HG03196 (cell line): ENCODE measurements at regions not wholly inside any gene's neighbourhood (a gene's known extent, or its start where the extent isn't known, plus 50 kb on each side); places are given as distances from the start of the nearest gene placed in this dataset.

Experiments
- ATAC-seq: cut with Tn5 transposase; IDR thresholded peaks from one replicate; pipeline ENCODE4 v1.9.1; 2021; ENCODE audit not compliant: unreplicated experiment

- no peak for ATAC-seq
Observed at GRCh38 chr13:99617474-99618255, 116.4 kb downstream of the TM9SF2 start.

GRCh38 chr13:99614465-99614885 lies 113.2 kb downstream of the TM9SF2 start:
- peak; percentile 76 for ATAC-seq
